Left ventricle myocardium inferior (tissue), 1 donor: ENCODE measurements at regions not wholly inside any gene's neighbourhood (a gene's known extent, or its start where the extent isn't known, plus 50 kb on each side); places are given as distances from the start of the nearest gene placed in this dataset.

Source experiments
- DNase-seq: peaks from one replicate; pipeline ENCODE4 v3.0.0-alpha.2; 2020
- H3K27ac ChIP-seq: fragments of 200-600 bp; replicated peaks from 2 replicates; pipeline ENCODE4 v1.8.0; 2021
- H3K27me3 ChIP-seq: fragments of 200-600 bp; 2 replicates; pipeline ENCODE4 v1.8.0; 2021; ENCODE audit warnings: low read depth
- H3K36me3 ChIP-seq: fragments of 200-600 bp; 2 replicates; pipeline ENCODE4 v1.8.0; 2021
- H3K4me1 ChIP-seq: fragments of 200-600 bp; 2 replicates; pipeline ENCODE4 v1.8.0; 2021
- H3K4me3 ChIP-seq: fragments of 200-600 bp; 2 replicates; pipeline ENCODE4 v1.8.0; 2021; ENCODE audit warnings: mild to moderate bottlenecking, moderate library complexity
- H3K9me3 ChIP-seq: fragments of 200-600 bp; replicated peaks from 2 replicates; pipeline ENCODE4 v1.8.0; 2021
- intact Hi-C: fragments of 100-400 bp; cut with micrococcal nuclease; formaldehyde crosslinking; loops from one replicate; pipeline ENCODE4 v1.11.0; 2022
- TF ChIP-seq, protein P1 (sequence below): fragments of 200-600 bp; IDR thresholded peaks from 2 replicates; pipeline ENCODE4 v1.8.0; 2021; ENCODE audit warnings: antibody characterized with exemption, mild to moderate bottlenecking, borderline replicate concordance
- donor health status: DM: no; HTN: yes; CAD: no; lungs with severe emphysema.

DNA sequence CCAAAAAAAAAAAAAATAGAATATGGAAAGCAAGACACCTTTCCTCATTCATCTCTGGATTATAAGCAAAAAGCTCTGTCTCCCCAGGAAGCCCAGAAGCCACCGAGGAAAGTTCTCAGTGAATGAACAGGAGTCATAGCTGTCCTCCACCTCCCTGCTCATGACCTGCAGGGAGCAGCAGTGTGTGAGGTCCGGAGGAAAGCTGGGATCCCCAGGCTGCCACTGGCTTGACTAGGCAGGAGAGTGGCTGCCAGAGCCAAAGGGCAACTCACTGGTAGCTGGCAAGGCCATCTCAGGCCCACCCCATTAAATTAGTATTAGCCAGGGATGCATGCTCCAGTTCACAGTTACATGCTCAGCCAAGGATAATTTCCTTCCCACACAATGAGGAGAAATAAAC, 191.6 kb upstream of the STT3B start:
- intact Hi-C loops, result no loop called here
- no peak for DNase-seq
- Histone ChIP-seq H3K27ac (no peak overlapping the region), H3K27me3 (no peaks in the 10 kb centered on the region), H3K4me1 (no peaks in the 10 kb centered on the region), H3K4me3 (no peak overlapping the region), H3K9me3 (peaks cover 14% of the 10 kb centered on the region), H3K36me3 (no peaks in the 10 kb centered on the region)
- TF ChIP-seq, protein P1, sequence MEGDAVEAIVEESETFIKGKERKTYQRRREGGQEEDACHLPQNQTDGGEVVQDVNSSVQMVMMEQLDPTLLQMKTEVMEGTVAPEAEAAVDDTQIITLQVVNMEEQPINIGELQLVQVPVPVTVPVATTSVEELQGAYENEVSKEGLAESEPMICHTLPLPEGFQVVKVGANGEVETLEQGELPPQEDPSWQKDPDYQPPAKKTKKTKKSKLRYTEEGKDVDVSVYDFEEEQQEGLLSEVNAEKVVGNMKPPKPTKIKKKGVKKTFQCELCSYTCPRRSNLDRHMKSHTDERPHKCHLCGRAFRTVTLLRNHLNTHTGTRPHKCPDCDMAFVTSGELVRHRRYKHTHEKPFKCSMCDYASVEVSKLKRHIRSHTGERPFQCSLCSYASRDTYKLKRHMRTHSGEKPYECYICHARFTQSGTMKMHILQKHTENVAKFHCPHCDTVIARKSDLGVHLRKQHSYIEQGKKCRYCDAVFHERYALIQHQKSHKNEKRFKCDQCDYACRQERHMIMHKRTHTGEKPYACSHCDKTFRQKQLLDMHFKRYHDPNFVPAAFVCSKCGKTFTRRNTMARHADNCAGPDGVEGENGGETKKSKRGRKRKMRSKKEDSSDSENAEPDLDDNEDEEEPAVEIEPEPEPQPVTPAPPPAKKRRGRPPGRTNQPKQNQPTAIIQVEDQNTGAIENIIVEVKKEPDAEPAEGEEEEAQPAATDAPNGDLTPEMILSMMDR, result peak; percentile 22

DNA sequence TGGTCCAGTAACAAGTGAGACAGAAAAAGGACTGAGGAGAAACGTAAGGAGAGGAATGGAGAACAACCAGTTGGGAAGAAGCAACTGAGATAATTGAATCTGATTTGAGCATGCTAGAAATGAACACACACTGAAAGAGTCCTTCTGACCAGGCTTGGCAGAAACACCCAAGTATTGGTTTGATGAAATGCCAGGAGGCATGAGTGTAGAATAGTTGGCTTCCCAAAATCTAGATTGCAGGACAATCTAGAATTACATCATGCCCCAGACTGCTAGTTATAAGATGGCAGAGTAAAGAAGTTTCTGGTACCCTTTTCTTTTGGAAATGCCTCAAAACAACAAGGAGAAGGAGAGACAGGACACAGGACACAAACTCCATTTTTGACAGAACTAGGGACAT, 189.7 kb upstream of the STT3B start:
- Histone ChIP-seq H3K4me1 (no peaks in the 10 kb centered on the region), H3K4me3 (no peak overlapping the region), H3K27me3 (no peaks in the 10 kb centered on the region), H3K27ac (no peak overlapping the region), H3K9me3 (peaks cover 14% of the 10 kb centered on the region), H3K36me3 (no peaks in the 10 kb centered on the region)
- intact Hi-C loops, result no loop called here
- TF ChIP-seq, protein P1, result no peak
- no peak for DNase-seq

DNA sequence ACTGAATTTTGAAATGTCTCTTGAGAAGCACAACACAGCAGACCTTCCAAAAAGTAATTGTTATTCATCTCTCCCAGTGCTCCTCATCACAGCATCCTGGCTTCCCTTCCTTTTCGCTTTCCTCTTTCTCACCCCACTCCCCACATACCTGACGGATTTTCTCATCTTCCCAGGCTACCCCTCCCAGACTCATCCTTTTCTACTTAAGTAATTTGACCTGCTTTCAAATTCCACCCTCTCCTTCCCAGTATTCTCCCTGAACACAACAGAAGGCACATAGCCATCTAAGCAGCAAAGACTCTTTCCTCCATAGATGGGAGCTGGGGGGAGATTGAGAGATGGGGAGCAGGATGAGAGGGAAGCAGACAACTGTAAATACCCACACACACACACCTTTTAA, 187.1 kb upstream of the STT3B start:
- intact Hi-C loops, result no loop called here
- TF ChIP-seq, protein P1, result no peak
- Histone ChIP-seq H3K9me3 (peaks cover 14% of the 10 kb centered on the region), H3K27ac (no peak overlapping the region), H3K4me1 (no peaks in the 10 kb centered on the region), H3K4me3 (no peak overlapping the region), H3K27me3 (no peaks in the 10 kb centered on the region), H3K36me3 (no peaks in the 10 kb centered on the region)
- DNase-seq, result no peak

DNA sequence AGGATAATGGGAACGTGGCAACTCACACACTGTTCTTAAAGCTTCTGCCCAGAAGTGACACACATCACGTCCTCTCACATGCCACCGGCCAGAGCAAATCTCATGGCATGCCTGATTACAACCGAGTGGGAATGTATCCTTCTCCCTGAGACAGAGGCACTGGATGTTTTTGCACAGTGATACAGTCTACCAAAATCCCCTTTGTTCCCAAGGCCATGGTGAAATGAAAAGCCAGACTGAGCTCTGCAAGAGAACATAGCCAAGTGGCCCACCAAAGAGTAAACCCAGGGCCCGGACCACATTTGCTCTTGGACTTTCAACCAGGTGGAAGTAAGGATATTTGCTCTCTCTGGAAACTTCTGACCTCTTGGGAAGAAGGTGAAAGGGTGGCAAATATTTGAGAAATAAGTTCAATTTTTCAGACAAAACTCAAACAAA, 186.2 kb upstream of the STT3B start:
- TF ChIP-seq, protein P1, result no peak
- H3K27ac ChIP-seq, result no peak overlapping the region
- intact Hi-C loops, result no loop called here

DNA sequence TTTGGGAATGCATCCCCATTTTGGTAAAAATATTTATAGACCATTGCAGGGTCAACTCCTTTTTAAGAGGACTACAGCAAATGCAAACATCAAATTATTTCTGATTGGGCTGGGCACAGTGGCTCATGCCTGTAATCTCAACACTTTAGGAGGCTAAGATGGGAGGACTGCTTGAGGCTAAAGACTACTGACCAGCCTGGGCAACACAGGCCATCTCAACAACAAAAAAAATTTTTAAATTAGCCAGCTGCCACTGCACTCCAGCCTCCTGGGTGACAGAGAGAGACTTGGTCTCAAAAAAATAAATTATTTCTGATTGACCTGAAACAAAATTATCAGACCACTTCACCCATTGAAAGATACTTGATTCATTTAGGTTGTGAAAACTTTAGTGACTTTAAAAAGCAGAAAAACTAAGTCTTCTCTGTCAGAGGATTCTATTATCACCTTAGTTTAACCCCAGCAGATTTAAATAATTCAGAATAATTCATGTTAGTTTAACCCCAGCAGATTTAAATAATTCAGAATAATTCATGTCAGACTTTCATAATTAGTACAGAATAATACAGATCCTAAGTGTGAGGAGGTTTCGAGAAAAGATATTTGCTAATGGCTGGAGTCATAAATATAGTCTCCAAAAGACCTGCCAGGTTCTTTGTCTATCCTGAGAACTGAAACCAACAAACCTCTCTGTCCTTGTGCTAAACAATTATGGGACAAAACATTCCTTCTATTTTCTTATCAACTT, 183.6 kb upstream of the STT3B start:
- Histone ChIP-seq H3K27ac (no peak overlapping the region), H3K4me1 (no peaks in the 10 kb centered on the region), H3K27me3 (no peaks in the 10 kb centered on the region), H3K36me3 (no peaks in the 10 kb centered on the region), H3K4me3 (no peak overlapping the region), H3K9me3 (peaks cover 14% of the 10 kb centered on the region)
- DNase-seq, result no peak
- TF ChIP-seq, protein P1, result no peak
- intact Hi-C loops, result no loop called here

More for the DNA sequence above, 186.2 kb upstream of the STT3B start:
- no peaks in the 10 kb centered on the region for H3K27me3 ChIP-seq
- no peak for DNase-seq
- no peak overlapping the region for H3K4me3 ChIP-seq
- no peaks in the 10 kb centered on the region for H3K36me3 ChIP-seq
- no peaks in the 10 kb centered on the region for H3K4me1 ChIP-seq
- peaks cover 14% of the 10 kb centered on the region for H3K9me3 ChIP-seq
